HepG2 (cell line): ENCODE measurements at regions not wholly inside any gene's neighbourhood (a gene's known extent, or its start where the extent isn't known, plus 50 kb on each side); places are given as distances from the start of the nearest gene placed in this dataset.

Experiments used
- ARID5B ChIP-seq: IDR thresholded peaks from 2 replicates; pipeline ENCODE4 v1.4.0; 2020; ENCODE audit warnings: mild to moderate bottlenecking, missing genetic modification reagents
- ATM ChIP-seq: fragments of 450-650 bp; IDR thresholded peaks from 2 replicates; pipeline ENCODE4 v1.7.1; 2017; ENCODE audit warnings: mild to moderate bottlenecking, borderline replicate concordance
- DMAP1 ChIP-seq: IDR thresholded peaks from 2 replicates; pipeline ENCODE4 v1.6.1; 2016
- EEA1 ChIP-seq: sonication (generic); formaldehyde crosslinking; IDR thresholded peaks from 2 replicates; pipeline ENCODE4 v1.5.1; 2020; ENCODE audit warnings: mild to moderate bottlenecking, missing genetic modification reagents, borderline replicate concordance
- GPBP1L1 ChIP-seq: sonication (generic); formaldehyde crosslinking; IDR thresholded peaks from 2 replicates; pipeline ENCODE4 v1.5.0; 2020; ENCODE audit warnings: mild to moderate bottlenecking, missing genetic modification reagents
- HCFC1 ChIP-seq: fragments of 150-350 bp; IDR thresholded peaks from 2 replicates; pipeline ENCODE4 v1.6.1; 2014; ENCODE audit warnings: low read depth, low read length
- IKZF5 ChIP-seq: IDR thresholded peaks from 2 replicates; pipeline ENCODE4 v1.6.1; 2018; ENCODE audit warnings: missing genetic modification reagents, mild to moderate bottlenecking, missing compliant biosample characterization
- ISL2 ChIP-seq: sonication (generic); formaldehyde crosslinking; IDR thresholded peaks from 2 replicates; pipeline ENCODE4 v1.5.0; 2020; ENCODE audit warnings: missing genetic modification reagents
- MXD1 ChIP-seq: sonication (generic); formaldehyde crosslinking; IDR thresholded peaks from 2 replicates; pipeline ENCODE4 v1.4.0; 2020; ENCODE audit warnings: mild to moderate bottlenecking, missing genetic modification reagents
- RFX3 ChIP-seq: IDR thresholded peaks from 2 replicates; pipeline ENCODE4 v1.6.1; 2016; ENCODE audit warnings: missing biosample characterization, missing genetic modification reagents
- TCF7 ChIP-seq: sonication (generic); IDR thresholded peaks from 2 replicates; pipeline ENCODE4 v1.6.1; 2016; ENCODE audit warnings: antibody characterized with exemption, low read depth
- ZBED4 ChIP-seq: sonication (generic); formaldehyde crosslinking; IDR thresholded peaks from 2 replicates; pipeline ENCODE4 v1.4.0; 2020; ENCODE audit warnings: missing genetic modification reagents, borderline replicate concordance
- ZFX ChIP-seq: sonication (generic); formaldehyde crosslinking; IDR thresholded peaks from 2 replicates; pipeline ENCODE4 v1.4.0; 2020; ENCODE audit warnings: mild to moderate bottlenecking, low read depth, missing genetic modification reagents, moderate library complexity
- ZMAT5 ChIP-seq: sonication (generic); formaldehyde crosslinking; IDR thresholded peaks from 2 replicates; pipeline ENCODE4 v1.5.0; 2020; ENCODE audit warnings: mild to moderate bottlenecking, low read depth, missing genetic modification reagents, borderline replicate concordance
- ZMYM2 ChIP-seq: sonication (generic); formaldehyde crosslinking; IDR thresholded peaks from 2 replicates; pipeline ENCODE4 v1.8.0; 2022; ENCODE audit warnings: mild to moderate bottlenecking, missing genetic modification reagents
- ZNF335 ChIP-seq: sonication (generic); formaldehyde crosslinking; IDR thresholded peaks from 2 replicates; pipeline ENCODE4 v1.4.0; 2020; ENCODE audit warnings: missing genetic modification reagents
- ZNF432 ChIP-seq: sonication (generic); formaldehyde crosslinking; IDR thresholded peaks from 2 replicates; pipeline ENCODE4 v1.5.0; 2020; ENCODE audit warnings: missing genetic modification reagents, mild to moderate bottlenecking, borderline replicate concordance
- ZSCAN12 ChIP-seq: sonication (generic); formaldehyde crosslinking; IDR thresholded peaks from 2 replicates; pipeline ENCODE4 v1.9.0; 2021; ENCODE audit warnings: mild to moderate bottlenecking, missing genetic modification reagents

GRCh38 chr6:149249370-149250357 lies 67.8 kb upstream of the TAB2 start (continued):
- TF ChIP-seq IKZF5 = no peak
- peak; percentile 72 for TF ChIP-seq ARID5B (CRISPR knock-in tag)
- TF ChIP-seq ATM = no peak
- no peak for TF ChIP-seq ZNF432 (CRISPR knock-in tag)
- peak; percentile 22; the same call in 1 of the 2 replicates for TF ChIP-seq TCF7
- no peak for TF ChIP-seq HCFC1
- no peak for TF ChIP-seq ZSCAN12
- no peak for TF ChIP-seq ZFX (CRISPR knock-in tag)
- no peak for TF ChIP-seq MXD1
- no peak for TF ChIP-seq EEA1 (CRISPR knock-in tag)
- TF ChIP-seq ZBED4 (CRISPR knock-in tag) = no peak
- TF ChIP-seq ISL2 = 0 out of 2 replicates have a peak, but pooled peaks have one; percentile 34
- TF ChIP-seq ZMAT5 = no peak
- 0 out of 2 replicates have a peak, but pooled peaks have one; percentile 41 for TF ChIP-seq ZNF335 (CRISPR knock-in tag)
- no peak for TF ChIP-seq ZMYM2
- no peak for TF ChIP-seq GPBP1L1 (CRISPR knock-in tag)
- TF ChIP-seq DMAP1 (CRISPR knock-in tag) = no peak
- TF ChIP-seq RFX3 (CRISPR knock-in tag) = no peak
